OCI-LY7 (cell line): ENCODE measurements at regions not wholly inside any gene's neighbourhood (a gene's known extent, or its start where the extent isn't known, plus 50 kb on each side); places are given as distances from the start of the nearest gene placed in this dataset.

ENCODE experiments used
- BruUV-seq: library from RNA; stranded (reverse); fragments of 400-500 nt; replicated peaks from 2 replicates; lab custom pipeline; 2021; lab: Mats Ljungman, UMichigan
- CTCF ChIA-PET: fragments of 300-600 bp; sonication (Branson Sonifier 250); formaldehyde crosslinking; loops from one replicate; lab custom pipeline; 2022; ENCODE audit warnings: antibody characterized with exemption; ENCODE audit not compliant: unreplicated experiment; lab: Charles Lee
- POLR2A ChIA-PET: fragments of 300-600 bp; sonication (Branson Sonifier 250); formaldehyde crosslinking; loops from one replicate; lab custom pipeline; 2022; ENCODE audit warnings: antibody characterized with exemption; lab: Charles Lee
- DNase-seq: peaks from one replicate; pipeline ENCODE4 v3.0.0-alpha.2; 2015; ENCODE audit warnings: low spot score
- H2AFZ ChIP-seq: fragments of 200-600 bp; sonication (generic), shearing (Covaris generic); 2 replicates; pipeline ENCODE4 v1.6.1; 2014; ENCODE audit warnings: mild to moderate bottlenecking, antibody characterized with exemption, low read length, moderate library complexity
- H3K27ac ChIP-seq: fragments of 200-600 bp; sonication (generic); 2 replicates; pipeline ENCODE4 v1.5.1; 2014; ENCODE audit warnings: mixed run types, low read depth, mild to moderate bottlenecking, moderate library complexity, low read length, inconsistent platforms; ENCODE audit not compliant: poor library complexity, severe bottlenecking
- H3K36me3 ChIP-seq: fragments of 200-600 bp; sonication (generic); 2 replicates; pipeline ENCODE4 v1.6.1; 2014; ENCODE audit warnings: mild to moderate bottlenecking, antibody characterized with exemption, low read length, moderate library complexity, mixed read lengths; ENCODE audit not compliant: insufficient read depth
- H3K4me1 ChIP-seq: fragments of 200-600 bp; sonication (generic); 2 replicates; pipeline ENCODE4 v1.5.1; 2014; ENCODE audit warnings: mild to moderate bottlenecking, low read length; ENCODE audit not compliant: insufficient read depth, poor library complexity, severe bottlenecking
- H3K4me2 ChIP-seq: fragments of 200-600 bp; sonication (generic); 2 replicates; pipeline ENCODE4 v1.6.1; 2014; ENCODE audit warnings: mild to moderate bottlenecking, low read length
- H3K4me3 ChIP-seq: fragments of 200-600 bp; sonication (generic); 2 replicates; pipeline ENCODE4 v1.5.1; 2014; ENCODE audit warnings: mild to moderate bottlenecking, low read depth, low read length; ENCODE audit not compliant: poor library complexity, severe bottlenecking
- H3K79me2 ChIP-seq: fragments of 200-600 bp; sonication (generic); 2 replicates; pipeline ENCODE4 v1.6.1; 2016; ENCODE audit warnings: low read depth, mild to moderate bottlenecking, low read length, moderate library complexity, mixed read lengths; ENCODE audit not compliant: insufficient read depth
- H3K9me2 ChIP-seq: fragments of 200-600 bp; sonication (generic); 2 replicates; pipeline ENCODE4 v1.6.1; 2016; ENCODE audit warnings: mild to moderate bottlenecking, low read length, mixed read lengths; ENCODE audit not compliant: insufficient read depth
- H3K9me3 ChIP-seq: fragments of 200-600 bp; sonication (generic); 2 replicates; pipeline ENCODE4 v1.6.1; 2014; ENCODE audit warnings: mild to moderate bottlenecking, mixed run types, low read length, mixed read lengths
- H4K20me1 ChIP-seq: fragments of 200-600 bp; sonication (generic); 2 replicates; pipeline ENCODE4 v1.6.1; 2014; ENCODE audit warnings: mild to moderate bottlenecking, antibody characterized with exemption, low read length, moderate library complexity, mixed read lengths; ENCODE audit not compliant: insufficient read depth
- EZH2phosphoT487 ChIP-seq: fragments of 200-600 bp; sonication (generic); IDR thresholded peaks from 2 replicates; pipeline ENCODE4 v1.6.1; 2018; ENCODE audit warnings: low read depth, borderline replicate concordance, mild to moderate bottlenecking, mixed run types, antibody characterized with exemption, low read length, moderate library complexity, mixed read lengths
- intact Hi-C: fragments of 100-400 bp; cut with micrococcal nuclease; formaldehyde crosslinking; loops from one replicate; pipeline ENCODE4 v1.10.0; 2022; ENCODE audit not compliant: unreplicated experiment
- TF ChIP-seq, protein P1 (sequence below): fragments of 200-600 bp; sonication (generic); conservative IDR thresholded peaks from 2 replicates; pipeline ENCODE4 v1.5.1; 2014; ENCODE audit warnings: mild to moderate bottlenecking, antibody characterized with exemption, low read length, moderate library complexity, mixed read lengths

DNA sequence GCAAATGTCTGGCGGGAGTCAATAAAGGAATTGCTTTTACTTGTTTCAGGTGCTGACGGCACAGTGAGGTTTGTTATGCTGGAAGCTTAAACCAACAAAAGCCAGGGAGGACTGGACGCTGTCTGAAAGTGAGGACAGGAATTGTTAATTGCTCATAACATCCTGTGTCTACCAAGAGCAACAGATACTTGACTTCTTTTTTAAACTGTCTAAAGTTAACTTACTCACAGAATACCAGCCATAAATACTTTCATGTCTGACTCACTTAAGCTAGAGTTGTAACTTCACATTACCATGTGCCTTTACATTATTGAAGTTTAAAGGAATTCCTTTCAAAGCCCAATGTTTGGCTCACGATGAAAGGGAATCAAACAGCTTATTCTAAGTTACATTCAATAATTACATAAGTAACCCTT is 252.7 kb upstream of the SHH start:
- Histone ChIP-seq H3K9me2 (no peaks in the 10 kb centered on the region), H3K4me1 (no peaks in the 10 kb centered on the region), H3K9me3 (no peaks in the 10 kb centered on the region), H3K4me2 (no peak overlapping the region), H3K4me3 (no peak overlapping the region), H2AFZ (no peak overlapping the region), H3K79me2 (no peaks in the 10 kb centered on the region), H4K20me1 (no peaks in the 10 kb centered on the region), H3K36me3 (no peaks in the 10 kb centered on the region), H3K27ac (no peak overlapping the region)
- intact Hi-C loops = no loop called here
- POLR2A ChIA-PET = no interaction called here
- no TSS peak for BruUV-seq
- no peak for DNase-seq
- CTCF ChIA-PET = no interaction called here
- no peak for TF ChIP-seq EZH2phosphoT487
- TF ChIP-seq, protein P1, sequence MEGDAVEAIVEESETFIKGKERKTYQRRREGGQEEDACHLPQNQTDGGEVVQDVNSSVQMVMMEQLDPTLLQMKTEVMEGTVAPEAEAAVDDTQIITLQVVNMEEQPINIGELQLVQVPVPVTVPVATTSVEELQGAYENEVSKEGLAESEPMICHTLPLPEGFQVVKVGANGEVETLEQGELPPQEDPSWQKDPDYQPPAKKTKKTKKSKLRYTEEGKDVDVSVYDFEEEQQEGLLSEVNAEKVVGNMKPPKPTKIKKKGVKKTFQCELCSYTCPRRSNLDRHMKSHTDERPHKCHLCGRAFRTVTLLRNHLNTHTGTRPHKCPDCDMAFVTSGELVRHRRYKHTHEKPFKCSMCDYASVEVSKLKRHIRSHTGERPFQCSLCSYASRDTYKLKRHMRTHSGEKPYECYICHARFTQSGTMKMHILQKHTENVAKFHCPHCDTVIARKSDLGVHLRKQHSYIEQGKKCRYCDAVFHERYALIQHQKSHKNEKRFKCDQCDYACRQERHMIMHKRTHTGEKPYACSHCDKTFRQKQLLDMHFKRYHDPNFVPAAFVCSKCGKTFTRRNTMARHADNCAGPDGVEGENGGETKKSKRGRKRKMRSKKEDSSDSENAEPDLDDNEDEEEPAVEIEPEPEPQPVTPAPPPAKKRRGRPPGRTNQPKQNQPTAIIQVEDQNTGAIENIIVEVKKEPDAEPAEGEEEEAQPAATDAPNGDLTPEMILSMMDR = no peak

DNA sequence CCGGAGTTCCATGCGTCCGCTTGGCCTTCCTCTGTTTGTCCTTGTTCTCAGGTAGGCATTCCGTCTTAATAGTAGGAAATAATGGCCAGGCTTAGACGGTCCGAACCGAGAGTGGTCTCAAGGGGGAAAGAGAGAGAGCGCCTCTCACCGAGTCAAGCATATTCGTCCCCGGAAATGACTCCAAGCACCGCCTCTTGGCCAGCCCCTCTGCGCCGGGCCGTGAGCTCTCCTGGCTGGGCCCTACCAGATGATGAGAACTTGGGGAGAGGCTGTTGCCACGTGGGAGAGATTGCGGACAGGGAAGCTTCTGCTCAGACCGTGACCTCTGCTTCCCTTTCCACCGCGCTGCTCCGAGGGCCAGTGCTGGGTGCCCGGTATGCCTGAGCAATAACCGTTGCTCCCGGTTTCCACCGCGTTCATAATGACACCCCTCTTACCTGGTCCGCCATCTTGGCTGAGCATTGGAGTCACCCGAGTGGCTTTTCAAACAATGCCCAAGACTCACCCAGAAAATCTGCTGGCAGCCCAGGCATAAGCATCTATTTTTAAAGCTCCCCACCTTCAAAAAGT is 251.1 kb upstream of the SHH start:
- Histone ChIP-seq H2AFZ (no peak overlapping the region), H3K36me3 (no peaks in the 10 kb centered on the region), H3K4me3 (no peak overlapping the region), H3K9me3 (no peaks in the 10 kb centered on the region), H3K9me2 (no peaks in the 10 kb centered on the region), H4K20me1 (no peaks in the 10 kb centered on the region), H3K4me2 (no peak overlapping the region), H3K79me2 (no peaks in the 10 kb centered on the region), H3K27ac (no peak overlapping the region), H3K4me1 (no peaks in the 10 kb centered on the region)
- intact Hi-C loops = no loop called here
- CTCF ChIA-PET = no interaction called here
- no TSS peak for BruUV-seq
- no peak for DNase-seq
- POLR2A ChIA-PET = interaction anchor here (0.6 kb wide), 1 partner anchor 1974 kb away, joined by 3 read pairs; no protein-coding TSS in a partner anchor
- no peak for TF ChIP-seq EZH2phosphoT487
- TF ChIP-seq, protein P1 = no peak

DNA sequence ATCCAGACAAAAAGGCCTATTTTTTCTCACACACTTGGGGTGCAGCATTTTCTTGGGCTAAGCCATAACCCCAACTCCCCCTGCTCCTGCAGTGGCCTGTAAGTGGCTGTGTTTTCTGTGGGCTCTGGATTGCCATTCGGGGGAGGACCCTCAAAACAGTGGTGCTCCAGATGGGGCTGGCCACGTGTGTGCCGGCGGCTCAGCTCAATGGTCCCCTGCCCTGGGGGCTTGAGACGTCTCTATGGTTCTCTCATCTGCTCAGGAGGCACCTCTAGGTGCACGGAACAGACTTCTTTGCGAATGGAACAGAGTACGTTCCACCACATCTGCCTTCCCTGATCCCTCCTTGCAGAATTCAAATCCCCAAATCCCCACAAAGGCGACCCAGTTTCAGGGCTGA is 250.0 kb upstream of the SHH start:
- no peak overlapping the region for H2AFZ ChIP-seq
- ChIA-PET POLR2A (no interaction called here), CTCF (no interaction called here)
- intact Hi-C loops = no loop called here
- DNase-seq = no peak
- no peaks in the 10 kb centered on the region for H3K9me2 ChIP-seq
- no peak overlapping the region for H3K4me2 ChIP-seq
- no peaks in the 10 kb centered on the region for H3K36me3 ChIP-seq
- no peak overlapping the region for H3K27ac ChIP-seq
- H4K20me1 ChIP-seq = no peaks in the 10 kb centered on the region
- H3K4me1 ChIP-seq = no peaks in the 10 kb centered on the region
- TF ChIP-seq, protein P1 = no peak
- TF ChIP-seq EZH2phosphoT487 = no peak
- no peaks in the 10 kb centered on the region for H3K79me2 ChIP-seq
- no peak overlapping the region for H3K4me3 ChIP-seq
- H3K9me3 ChIP-seq = no peaks in the 10 kb centered on the region
- no TSS peak for BruUV-seq
